Colonic mucosa (tissue), 4 donors: ENCODE measurements at regions not wholly inside any gene's neighbourhood (a gene's known extent, or its start where the extent isn't known, plus 50 kb on each side); places are given as distances from the start of the nearest gene placed in this dataset.
"Not testable (repeated sequence)": the region's sequence is repeated elsewhere in the genome, so short reads cannot be mapped to it uniquely, and the experiment has no call there.

ENCODE experiments used
- DNase-seq: peaks from one replicate; pipeline ENCODE4 v3.0.0-alpha.2; 2020
- H3K27ac ChIP-seq: fragments of 200-600 bp; one replicate; pipeline ENCODE4 v1.8.0; 2021
- H3K27me3 ChIP-seq: fragments of 200-600 bp; one replicate; pipeline ENCODE4 v1.8.0; 2021
- H3K36me3 ChIP-seq: fragments of 200-600 bp; one replicate; pipeline ENCODE4 v1.8.0; 2021
- H3K4me1 ChIP-seq: fragments of 200-600 bp; one replicate; pipeline ENCODE4 v1.8.0; 2021; ENCODE audit warnings: mild to moderate bottlenecking
- H3K4me3 ChIP-seq: fragments of 200-600 bp; one replicate; pipeline ENCODE4 v1.8.0; 2021
- H3K9ac ChIP-seq, 2 donors: one replicate each; pipeline ENCODE4 v1.7.0; 2013; ENCODE audit warnings: control low read depth in 2 of 2, low read depth in 2 of 2, low read length in 2 of 2
- H3K9me3 ChIP-seq: fragments of 200-600 bp; one replicate; pipeline ENCODE4 v1.8.0; 2021
- CTCF ChIP-seq: fragments of 200-600 bp; IDR thresholded peaks from one replicate; pipeline ENCODE4 v1.8.0; 2022; ENCODE audit warnings: antibody characterized with exemption, mild to moderate bottlenecking
- intact Hi-C: fragments of 100-400 bp; cut with DNase I; formaldehyde crosslinking; loops from one replicate; pipeline ENCODE4 v1.14.1; 2022
- donor health status: healthy.
- donor health status: DM: no; HTN: no; CAD: no.
- donor health status: DM: no; HTN: no; CAD: no.

GRCh38 chr1:181317261-181317930, 165.9 kb upstream of the CACNA1E start:
- Histone ChIP-seq H3K9ac (no peak overlapping the region), H3K27me3 (peaks cover 39% of the 10 kb centered on the region), H3K4me3 (no peak overlapping the region), H3K4me1 (no peaks in the 10 kb centered on the region), H3K36me3 (no peaks in the 10 kb centered on the region), H3K9me3 (no peaks in the 10 kb centered on the region), H3K27ac (no peak overlapping the region)
- no peak for DNase-seq
- intact Hi-C loops: no loop called here
- TF ChIP-seq CTCF: no peak

- Histone ChIP-seq H3K27ac (no peak overlapping the region), H3K4me1 (no peaks in the 10 kb centered on the region), H3K27me3 (peaks cover 39% of the 10 kb centered on the region), H3K4me3 (no peak overlapping the region), H3K9ac (no peak overlapping the region), H3K9me3 (no peaks in the 10 kb centered on the region), H3K36me3 (no peaks in the 10 kb centered on the region)
- intact Hi-C loops: no loop called here
- no peak for TF ChIP-seq CTCF
- no peak for DNase-seq
Observed at GRCh38 chr1:181318022-181318857, 165.1 kb upstream of the CACNA1E start.

- H3K27me3 ChIP-seq: peaks cover 39% of the 10 kb centered on the region
- no peak for TF ChIP-seq CTCF
- intact Hi-C loops: no loop called here
Observed at GRCh38 chr1:181318858-181319235, 164.5 kb upstream of the CACNA1E start.

GRCh38 chr1:181319907-181320306, 163.4 kb upstream of the CACNA1E start:
- intact Hi-C loops: no loop called here
- TF ChIP-seq CTCF: no peak
- no peak for DNase-seq
- Histone ChIP-seq H3K27me3 (peaks cover 39% of the 10 kb centered on the region), H3K27ac (no peak overlapping the region), H3K36me3 (no peaks in the 10 kb centered on the region), H3K9me3 (no peaks in the 10 kb centered on the region), H3K4me1 (no peaks in the 10 kb centered on the region), H3K4me3 (no peak overlapping the region), H3K9ac (no peak overlapping the region)

More at GRCh38 chr1:181318858-181319235, 164.5 kb upstream of the CACNA1E start:
- H3K36me3 ChIP-seq: no peaks in the 10 kb centered on the region
- H3K9me3 ChIP-seq: no peaks in the 10 kb centered on the region
- no peak for DNase-seq
- no peak overlapping the region for H3K27ac ChIP-seq
- no peaks in the 10 kb centered on the region for H3K4me1 ChIP-seq
- H3K9ac ChIP-seq: no peak overlapping the region
- H3K4me3 ChIP-seq: no peak overlapping the region

GRCh38 chr1:181324797-181325616, 158.3 kb upstream of the CACNA1E start:
- H3K27me3 ChIP-seq: peaks cover 3% of the 10 kb centered on the region
- no peaks in the 10 kb centered on the region for H3K36me3 ChIP-seq
- TF ChIP-seq CTCF: no peak

GRCh38 chr1:181325765-181326164, 157.6 kb upstream of the CACNA1E start:
- H3K9ac ChIP-seq, H3K36me3 ChIP-seq, H3K4me1 ChIP-seq, H3K27ac ChIP-seq, H3K4me3 ChIP-seq, DNase-seq, intact Hi-C loops, H3K27me3 ChIP-seq, H3K9me3 ChIP-seq: not testable (repeated sequence)

More at GRCh38 chr1:181324797-181325616, 158.3 kb upstream of the CACNA1E start:
- Histone ChIP-seq H3K9me3 (no peaks in the 10 kb centered on the region), H3K27ac (no peak overlapping the region), H3K4me3 (no peak overlapping the region), H3K4me1 (no peaks in the 10 kb centered on the region), H3K9ac (no peak overlapping the region)
- DNase-seq: no peak
- intact Hi-C loops: no loop called here
